GM12878 (cell line): ENCODE measurements at regions not wholly inside any gene's neighbourhood (a gene's known extent, or its start where the extent isn't known, plus 50 kb on each side); places are given as distances from the start of the nearest gene placed in this dataset.

ENCODE experiments used
- CEBPB ChIP-seq, 2 experiments: fragments of 150-350 bp in 1 of 2; IDR thresholded peaks; 2 replicates each; pipeline ENCODE4 v1.6.1; 2012 to 2014; ENCODE audit warnings: low read depth in 2 of 2, low read length in 2 of 2, borderline replicate concordance in 1 of 2, inconsistent platforms in 1 of 2
- EP300 ChIP-seq, 2 experiments: fragments of 150-350 bp in 1 of 2; IDR thresholded peaks; 2 replicates each; pipeline ENCODE4 v1.6.1; 2011 to 2012; ENCODE audit warnings: low read depth in 2 of 2, low read length in 2 of 2, borderline replicate concordance in 1 of 2, improper control_type of control experiment in 1 of 2, inconsistent platforms in 1 of 2; ENCODE audit not compliant: control insufficient read depth in 1 of 2
- EZH2 ChIP-seq: IDR thresholded peaks from 2 replicates; pipeline ENCODE4 v1.6.1; 2012; ENCODE audit warnings: low read depth, mild to moderate bottlenecking, control low read depth, inconsistent platforms, low read length, borderline replicate concordance; ENCODE audit not compliant: control insufficient read depth
- MAX ChIP-seq: IDR thresholded peaks from 2 replicates; pipeline ENCODE4 v1.6.1; 2012; ENCODE audit warnings: low read depth, low read length, improper control_type of control experiment
- MTA2 ChIP-seq: fragments of 450-650 bp; IDR thresholded peaks from 2 replicates; pipeline ENCODE4 v1.6.1; 2016; ENCODE audit warnings: low read depth, mild to moderate bottlenecking, moderate library complexity
- PAX5 ChIP-seq: IDR thresholded peaks from 2 replicates; pipeline ENCODE4 v1.6.1; 2011; ENCODE audit warnings: low read depth, low read length, borderline replicate concordance
- RCOR1 ChIP-seq: conservative IDR thresholded peaks from 2 replicates; pipeline ENCODE4 v1.6.1; 2012; ENCODE audit warnings: low read depth, low read length, improper control_type of control experiment
- TCF12 ChIP-seq: IDR thresholded peaks from 2 replicates; pipeline ENCODE4 v1.6.1; 2011; ENCODE audit warnings: low read depth, mild to moderate bottlenecking, low read length
- YBX1 ChIP-seq: fragments of 450-650 bp; IDR thresholded peaks from 2 replicates; pipeline ENCODE4 v1.6.1; 2016; ENCODE audit warnings: antibody characterized with exemption
- TF ChIP-seq, protein P1 (sequence below), 3 experiments: IDR thresholded peaks in 2 of 3; conservative IDR thresholded peaks in 1 of 3; 2 replicates each; pipeline ENCODE4 v1.5.1; 2011; ENCODE audit warnings: low read depth in 3 of 3, low read length in 3 of 3, mild to moderate bottlenecking in 3 of 3, control low read depth in 2 of 3, moderate library complexity in 2 of 3, inconsistent platforms in 1 of 3, mixed read lengths in 1 of 3; ENCODE audit not compliant: control insufficient read depth in 2 of 3, insufficient read depth in 1 of 3; ENCODE audit errors: extremely low read depth in 1 of 3
- TF ChIP-seq, protein P2 (sequence below): IDR thresholded peaks from 2 replicates; pipeline ENCODE4 v1.6.1; 2011; ENCODE audit warnings: low read depth, low read length, improper control_type of control experiment, borderline replicate concordance
- TF ChIP-seq, protein P3 (sequence below): fragments of 450-650 bp; IDR thresholded peaks from 2 replicates; pipeline ENCODE4 v1.6.1; 2017; ENCODE audit warnings: mild to moderate bottlenecking, moderate library complexity
- TF ChIP-seq, protein P4 (sequence below): fragments of 450-650 bp; IDR thresholded peaks from 2 replicates; pipeline ENCODE4 v1.6.1; 2017; ENCODE audit warnings: mild to moderate bottlenecking

GRCh38 chr2:147396890-147397289, 447.9 kb upstream of the ACVR2A start:
- TF ChIP-seq CEBPB (IDR thresholded peaks at IDR 0.05; ENCODE audit: borderline replicate concordance in 1 of 2, low read depth in 2 of 2, low read length in 2 of 2) (no peak), PAX5 (no peak), MTA2 (no peak), EZH2 (no peak), TCF12 (no peak), YBX1 (no peak), EP300 (IDR thresholded peaks at IDR 0.05; ENCODE audit: borderline replicate concordance in 1 of 2, control insufficient read depth in 1 of 2, low read depth in 2 of 2, low read length in 2 of 2) (no peak), MAX (no peak), RCOR1 (no peak)
- TF ChIP-seq, protein P1, sequence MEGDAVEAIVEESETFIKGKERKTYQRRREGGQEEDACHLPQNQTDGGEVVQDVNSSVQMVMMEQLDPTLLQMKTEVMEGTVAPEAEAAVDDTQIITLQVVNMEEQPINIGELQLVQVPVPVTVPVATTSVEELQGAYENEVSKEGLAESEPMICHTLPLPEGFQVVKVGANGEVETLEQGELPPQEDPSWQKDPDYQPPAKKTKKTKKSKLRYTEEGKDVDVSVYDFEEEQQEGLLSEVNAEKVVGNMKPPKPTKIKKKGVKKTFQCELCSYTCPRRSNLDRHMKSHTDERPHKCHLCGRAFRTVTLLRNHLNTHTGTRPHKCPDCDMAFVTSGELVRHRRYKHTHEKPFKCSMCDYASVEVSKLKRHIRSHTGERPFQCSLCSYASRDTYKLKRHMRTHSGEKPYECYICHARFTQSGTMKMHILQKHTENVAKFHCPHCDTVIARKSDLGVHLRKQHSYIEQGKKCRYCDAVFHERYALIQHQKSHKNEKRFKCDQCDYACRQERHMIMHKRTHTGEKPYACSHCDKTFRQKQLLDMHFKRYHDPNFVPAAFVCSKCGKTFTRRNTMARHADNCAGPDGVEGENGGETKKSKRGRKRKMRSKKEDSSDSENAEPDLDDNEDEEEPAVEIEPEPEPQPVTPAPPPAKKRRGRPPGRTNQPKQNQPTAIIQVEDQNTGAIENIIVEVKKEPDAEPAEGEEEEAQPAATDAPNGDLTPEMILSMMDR (IDR thresholded peaks at IDR 0.05 in 2 of 3, conservative IDR thresholded peaks at IDR 0.05 in 1 of 3; ENCODE audit: control insufficient read depth in 2 of 3, extremely low read depth in 1 of 3, insufficient read depth in 1 of 3, low read depth in 3 of 3, low read length in 3 of 3) = no peak
- TF ChIP-seq, protein P2, sequence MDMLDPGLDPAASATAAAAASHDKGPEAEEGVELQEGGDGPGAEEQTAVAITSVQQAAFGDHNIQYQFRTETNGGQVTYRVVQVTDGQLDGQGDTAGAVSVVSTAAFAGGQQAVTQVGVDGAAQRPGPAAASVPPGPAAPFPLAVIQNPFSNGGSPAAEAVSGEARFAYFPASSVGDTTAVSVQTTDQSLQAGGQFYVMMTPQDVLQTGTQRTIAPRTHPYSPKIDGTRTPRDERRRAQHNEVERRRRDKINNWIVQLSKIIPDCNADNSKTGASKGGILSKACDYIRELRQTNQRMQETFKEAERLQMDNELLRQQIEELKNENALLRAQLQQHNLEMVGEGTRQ = no peak
- TF ChIP-seq, protein P3, sequence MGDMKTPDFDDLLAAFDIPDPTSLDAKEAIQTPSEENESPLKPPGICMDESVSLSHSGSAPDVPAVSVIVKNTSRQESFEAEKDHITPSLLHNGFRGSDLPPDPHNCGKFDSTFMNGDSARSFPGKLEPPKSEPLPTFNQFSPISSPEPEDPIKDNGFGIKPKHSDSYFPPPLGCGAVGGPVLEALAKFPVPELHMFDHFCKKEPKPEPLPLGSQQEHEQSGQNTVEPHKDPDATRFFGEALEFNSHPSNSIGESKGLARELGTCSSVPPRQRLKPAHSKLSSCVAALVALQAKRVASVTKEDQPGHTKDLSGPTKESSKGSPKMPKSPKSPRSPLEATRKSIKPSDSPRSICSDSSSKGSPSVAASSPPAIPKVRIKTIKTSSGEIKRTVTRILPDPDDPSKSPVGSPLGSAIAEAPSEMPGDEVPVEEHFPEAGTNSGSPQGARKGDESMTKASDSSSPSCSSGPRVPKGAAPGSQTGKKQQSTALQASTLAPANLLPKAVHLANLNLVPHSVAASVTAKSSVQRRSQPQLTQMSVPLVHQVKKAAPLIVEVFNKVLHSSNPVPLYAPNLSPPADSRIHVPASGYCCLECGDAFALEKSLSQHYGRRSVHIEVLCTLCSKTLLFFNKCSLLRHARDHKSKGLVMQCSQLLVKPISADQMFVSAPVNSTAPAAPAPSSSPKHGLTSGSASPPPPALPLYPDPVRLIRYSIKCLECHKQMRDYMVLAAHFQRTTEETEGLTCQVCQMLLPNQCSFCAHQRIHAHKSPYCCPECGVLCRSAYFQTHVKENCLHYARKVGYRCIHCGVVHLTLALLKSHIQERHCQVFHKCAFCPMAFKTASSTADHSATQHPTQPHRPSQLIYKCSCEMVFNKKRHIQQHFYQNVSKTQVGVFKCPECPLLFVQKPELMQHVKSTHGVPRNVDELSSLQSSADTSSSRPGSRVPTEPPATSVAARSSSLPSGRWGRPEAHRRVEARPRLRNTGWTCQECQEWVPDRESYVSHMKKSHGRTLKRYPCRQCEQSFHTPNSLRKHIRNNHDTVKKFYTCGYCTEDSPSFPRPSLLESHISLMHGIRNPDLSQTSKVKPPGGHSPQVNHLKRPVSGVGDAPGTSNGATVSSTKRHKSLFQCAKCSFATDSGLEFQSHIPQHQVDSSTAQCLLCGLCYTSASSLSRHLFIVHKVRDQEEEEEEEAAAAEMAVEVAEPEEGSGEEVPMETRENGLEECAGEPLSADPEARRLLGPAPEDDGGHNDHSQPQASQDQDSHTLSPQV = no peak
- TF ChIP-seq, protein P4, sequence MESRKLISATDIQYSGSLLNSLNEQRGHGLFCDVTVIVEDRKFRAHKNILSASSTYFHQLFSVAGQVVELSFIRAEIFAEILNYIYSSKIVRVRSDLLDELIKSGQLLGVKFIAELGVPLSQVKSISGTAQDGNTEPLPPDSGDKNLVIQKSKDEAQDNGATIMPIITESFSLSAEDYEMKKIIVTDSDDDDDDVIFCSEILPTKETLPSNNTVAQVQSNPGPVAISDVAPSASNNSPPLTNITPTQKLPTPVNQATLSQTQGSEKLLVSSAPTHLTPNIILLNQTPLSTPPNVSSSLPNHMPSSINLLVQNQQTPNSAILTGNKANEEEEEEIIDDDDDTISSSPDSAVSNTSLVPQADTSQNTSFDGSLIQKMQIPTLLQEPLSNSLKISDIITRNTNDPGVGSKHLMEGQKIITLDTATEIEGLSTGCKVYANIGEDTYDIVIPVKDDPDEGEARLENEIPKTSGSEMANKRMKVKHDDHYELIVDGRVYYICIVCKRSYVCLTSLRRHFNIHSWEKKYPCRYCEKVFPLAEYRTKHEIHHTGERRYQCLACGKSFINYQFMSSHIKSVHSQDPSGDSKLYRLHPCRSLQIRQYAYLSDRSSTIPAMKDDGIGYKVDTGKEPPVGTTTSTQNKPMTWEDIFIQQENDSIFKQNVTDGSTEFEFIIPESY = no peak
